Glomerular endothelial cell (primary cell): ENCODE measurements at regions not wholly inside any gene's neighbourhood (a gene's known extent, or its start where the extent isn't known, plus 50 kb on each side); places are given as distances from the start of the nearest gene placed in this dataset.

Experiments used
- DNase-seq: peaks from one replicate; pipeline ENCODE4 v3.0.0-alpha.2; 2011; ENCODE audit warnings: low read depth, low spot score; ENCODE audit errors: extremely low read depth

DNA sequence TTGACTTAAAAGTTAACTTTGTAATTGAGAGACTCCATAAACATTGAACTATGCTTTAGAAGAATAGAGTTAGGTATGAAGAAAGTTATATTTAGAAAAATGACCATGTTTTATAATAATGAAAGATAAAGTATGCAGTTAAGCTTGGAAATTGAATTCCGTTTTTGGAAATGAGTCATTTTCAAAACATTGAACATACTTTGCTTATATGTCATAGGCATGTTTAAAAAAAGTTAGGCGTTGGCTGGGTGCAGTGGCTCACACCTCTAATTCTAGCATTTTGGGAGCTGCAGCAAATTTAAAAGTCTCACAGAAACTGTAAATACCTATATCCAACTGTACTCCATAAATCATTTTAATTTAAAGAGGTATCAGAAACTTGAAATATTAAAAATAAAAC is 607.4 kb downstream of the CBLN2 start:
- no peak for DNase-seq

DNA sequence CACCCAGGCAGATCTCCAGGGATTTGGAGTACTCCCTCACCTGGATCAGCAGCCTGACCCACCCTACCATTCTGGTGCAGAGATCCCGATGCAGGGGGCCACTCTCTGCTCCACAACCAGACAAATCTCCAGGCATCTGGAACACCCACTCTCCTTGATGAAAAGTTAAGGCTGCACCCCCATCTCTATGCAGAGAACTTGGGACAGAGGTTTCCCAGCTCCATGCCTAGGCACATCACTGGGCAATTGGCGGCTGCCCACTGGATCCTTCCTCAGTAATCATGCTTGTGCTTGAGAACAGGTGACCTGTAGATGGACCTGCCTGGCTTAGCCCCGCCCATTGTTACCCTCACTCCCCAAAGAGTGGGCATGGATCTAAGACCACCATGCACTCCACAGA is 624.9 kb downstream of the CBLN2 start:
- DNase-seq, result no peak

DNA sequence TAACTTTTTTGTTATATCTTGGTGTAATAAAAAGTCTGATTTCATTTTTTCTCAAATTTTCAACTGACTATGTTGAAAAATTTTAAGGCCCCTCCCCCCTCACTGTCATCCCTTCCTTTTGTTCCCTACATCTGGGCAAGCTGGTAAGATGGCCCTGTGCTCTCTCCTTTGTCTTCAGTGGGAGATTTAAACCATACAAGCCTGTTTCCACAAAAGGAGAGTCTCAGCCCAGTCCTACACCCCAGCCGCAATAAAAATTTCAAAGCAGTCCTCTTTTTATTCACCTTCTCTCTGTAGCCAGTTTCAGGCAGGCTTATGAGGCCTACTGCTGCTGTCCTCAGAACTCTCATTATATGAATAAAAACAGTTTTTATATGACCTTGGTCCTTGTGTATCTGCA is 630.5 kb downstream of the CBLN2 start:
- DNase-seq, result no peak

DNA sequence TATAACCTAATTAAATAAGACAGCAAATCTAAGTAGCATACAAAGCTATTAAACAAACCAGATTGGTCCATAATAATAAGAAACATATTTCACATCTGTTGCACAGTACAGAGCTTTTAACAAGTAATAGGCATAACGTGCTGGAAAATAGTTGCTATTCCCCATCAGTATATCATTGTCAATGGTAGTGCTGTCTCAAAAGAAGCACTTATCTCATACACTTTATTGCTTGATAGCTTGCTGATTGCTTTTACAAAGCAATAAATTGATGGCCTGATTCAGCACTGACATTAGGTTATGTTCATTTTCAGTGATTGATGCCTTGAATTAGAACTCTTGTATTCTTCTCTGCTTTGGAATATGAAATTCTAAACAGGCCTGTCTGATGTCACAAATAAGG is 641.7 kb downstream of the CBLN2 start:
- no peak for DNase-seq

DNA sequence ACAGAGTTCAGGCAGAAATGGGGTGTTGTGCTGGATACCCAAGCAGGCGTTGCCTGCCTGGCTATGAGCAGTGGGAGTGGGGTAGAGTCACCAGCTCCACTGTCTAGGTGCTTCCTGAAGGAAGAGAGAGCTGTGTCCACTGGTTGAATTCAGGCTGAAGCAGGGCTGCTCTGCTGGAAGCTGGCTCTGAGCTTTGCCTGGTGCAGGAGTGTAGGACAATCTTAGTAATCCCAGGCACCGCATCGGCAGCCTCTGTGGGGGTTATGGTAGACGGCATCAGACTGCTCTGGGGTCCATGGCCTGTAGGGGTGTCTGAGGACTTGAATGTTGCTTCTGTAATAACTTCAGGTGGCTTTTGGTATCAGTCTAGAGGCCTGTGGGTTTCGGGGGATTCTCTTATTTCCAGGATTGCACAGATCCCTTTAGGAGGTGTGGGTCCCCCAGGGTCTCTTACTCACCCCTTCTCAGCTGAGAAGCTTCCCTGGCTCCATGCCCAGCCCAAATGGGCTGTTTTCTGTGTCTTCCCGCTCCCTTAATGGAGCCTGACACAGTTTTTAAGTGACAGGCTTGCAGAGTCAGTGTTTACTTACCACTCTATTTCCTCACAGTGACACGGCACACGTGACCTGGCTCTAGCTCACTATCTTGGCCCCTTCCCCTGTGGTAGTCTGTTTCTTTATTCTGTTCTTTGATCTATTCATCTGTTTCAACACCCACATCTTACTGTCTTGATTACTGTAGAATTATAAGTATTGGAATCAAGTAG is 644.3 kb downstream of the CBLN2 start:
- no peak for DNase-seq

DNA sequence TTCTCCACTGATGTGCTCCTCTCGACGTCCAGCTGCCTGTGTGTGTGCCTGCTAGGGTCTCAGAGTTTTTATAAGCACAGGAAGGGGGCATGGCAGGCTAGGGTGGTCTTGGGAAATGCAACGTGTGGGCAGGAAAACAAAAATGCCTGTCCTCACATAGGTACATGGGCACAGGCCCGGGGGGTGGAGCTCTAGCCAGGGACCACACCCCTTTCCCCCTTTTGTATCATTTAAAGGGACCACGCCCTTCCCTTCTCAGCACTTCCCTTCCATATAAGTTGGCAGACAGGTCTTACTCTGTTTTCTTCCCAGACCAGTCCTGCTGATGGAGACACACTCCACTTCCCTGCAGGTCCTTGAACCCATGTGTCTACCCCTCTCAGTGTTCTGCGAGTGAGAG is 645.0 kb downstream of the CBLN2 start:
- no peak for DNase-seq

DNA sequence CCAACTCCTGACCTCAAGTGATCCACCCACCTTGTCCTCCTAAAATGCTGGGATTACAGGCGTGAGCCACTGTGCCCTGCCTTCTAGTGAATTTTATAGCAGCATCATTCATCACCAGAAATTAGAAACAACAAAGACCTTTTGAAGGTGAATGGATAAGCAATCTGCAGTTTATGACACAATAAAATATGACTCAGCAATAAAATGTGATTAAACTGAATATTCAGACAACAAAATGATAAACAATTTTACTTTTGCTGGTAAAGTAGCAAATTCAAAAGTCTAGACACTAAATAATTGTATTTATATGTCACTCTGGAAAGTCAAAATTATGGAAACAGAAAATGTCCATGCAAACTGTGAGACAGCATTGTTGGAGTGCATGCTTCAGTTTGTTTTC is 656.6 kb downstream of the CBLN2 start:
- no peak for DNase-seq

DNA sequence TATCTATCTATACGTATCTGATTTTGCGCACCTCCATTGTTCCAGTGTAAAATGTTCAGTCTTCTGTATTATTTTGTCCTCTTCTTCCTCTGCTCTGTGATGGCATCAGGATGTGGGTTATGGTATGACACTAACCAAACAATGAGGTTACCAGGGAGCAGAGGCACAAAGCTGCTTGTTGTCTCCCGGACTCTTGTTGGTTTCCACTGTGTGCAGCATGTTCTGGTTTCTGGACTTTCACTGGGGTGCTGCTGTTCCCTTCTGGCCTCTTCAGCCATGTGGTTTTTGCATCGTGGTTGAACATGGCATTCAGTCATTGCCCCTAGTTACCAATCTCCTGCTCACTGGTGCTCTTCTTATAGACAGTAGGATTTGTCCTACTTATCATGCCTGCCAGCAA is 665.9 kb downstream of the CBLN2 start:
- DNase-seq, result no peak

DNA sequence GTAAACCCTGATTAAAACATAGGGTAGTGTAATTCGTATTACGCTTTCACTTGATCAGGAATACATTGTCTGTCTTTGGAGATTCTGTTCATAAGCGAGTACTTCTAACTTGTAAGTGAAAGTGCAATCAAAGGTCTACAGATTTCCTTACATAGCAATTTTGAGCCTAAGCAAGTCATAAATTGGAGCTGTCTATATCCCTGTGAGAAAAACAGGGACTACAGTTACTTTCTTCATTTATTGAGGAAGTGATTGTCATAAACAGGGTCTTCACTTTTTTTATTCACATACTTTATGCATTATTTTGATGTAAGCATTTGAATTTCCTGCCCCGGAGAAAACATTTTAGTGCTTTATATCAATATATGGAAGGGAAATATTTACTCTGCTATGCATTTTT is 670.4 kb downstream of the CBLN2 start:
- no peak for DNase-seq

DNA sequence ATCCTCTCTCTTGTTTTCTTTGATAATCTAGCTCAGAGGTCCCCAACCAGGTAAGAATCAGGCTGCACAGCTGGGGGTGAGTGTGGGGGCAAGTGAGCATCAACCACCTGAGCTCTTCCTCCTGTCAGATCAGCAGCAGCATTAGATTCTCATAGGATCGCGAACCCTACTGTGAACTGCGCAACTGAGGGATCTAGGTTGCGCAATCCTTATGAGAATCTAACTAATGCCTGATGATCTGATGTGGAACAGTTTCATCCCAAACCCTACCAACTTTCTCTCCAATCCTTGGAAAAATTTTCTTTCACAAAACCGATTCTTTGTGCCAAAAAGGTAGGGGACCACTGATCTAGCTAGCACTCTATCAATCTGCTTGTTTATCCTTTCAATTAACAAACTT is 678.3 kb downstream of the CBLN2 start:
- no peak for DNase-seq

DNA sequence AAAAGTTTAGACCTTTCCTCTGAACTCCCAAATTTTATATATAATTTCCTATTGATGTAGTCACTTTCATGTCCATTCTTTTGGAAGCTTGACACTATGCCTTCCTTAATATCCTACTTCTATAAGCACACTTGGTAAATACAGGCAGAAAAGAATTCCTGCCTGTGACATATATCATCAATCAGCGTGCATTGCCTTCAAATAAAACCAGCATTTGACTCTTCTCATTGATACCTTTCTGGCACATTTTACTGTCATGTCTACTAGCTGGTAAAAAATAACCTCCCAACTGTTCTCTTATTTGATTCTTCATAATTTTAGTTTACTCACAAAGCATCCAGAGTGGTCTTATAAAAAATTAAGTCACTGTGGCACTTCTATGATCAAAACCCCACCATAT is 693.5 kb downstream of the CBLN2 start:
- no peak for DNase-seq

DNA sequence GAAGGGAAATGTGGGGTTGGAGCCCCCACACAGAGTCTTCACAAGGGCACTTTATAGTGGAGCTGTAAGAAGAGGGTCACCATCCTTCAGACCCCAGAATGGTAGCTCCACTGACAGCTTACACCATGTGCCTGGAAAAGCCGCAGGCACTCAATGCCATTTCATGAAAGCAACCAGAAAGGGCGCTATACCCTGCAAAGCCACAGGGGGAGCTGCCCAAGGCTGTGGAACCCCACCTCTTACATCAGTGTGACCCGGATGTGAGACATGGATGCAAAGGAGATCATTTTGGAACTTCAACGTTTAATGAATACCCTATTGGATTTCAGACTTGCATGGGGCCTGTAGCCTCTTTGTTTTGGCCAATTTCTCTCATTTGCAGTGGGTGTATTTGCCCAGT is 694.7 kb downstream of the CBLN2 start:
- DNase-seq, result no peak

DNA sequence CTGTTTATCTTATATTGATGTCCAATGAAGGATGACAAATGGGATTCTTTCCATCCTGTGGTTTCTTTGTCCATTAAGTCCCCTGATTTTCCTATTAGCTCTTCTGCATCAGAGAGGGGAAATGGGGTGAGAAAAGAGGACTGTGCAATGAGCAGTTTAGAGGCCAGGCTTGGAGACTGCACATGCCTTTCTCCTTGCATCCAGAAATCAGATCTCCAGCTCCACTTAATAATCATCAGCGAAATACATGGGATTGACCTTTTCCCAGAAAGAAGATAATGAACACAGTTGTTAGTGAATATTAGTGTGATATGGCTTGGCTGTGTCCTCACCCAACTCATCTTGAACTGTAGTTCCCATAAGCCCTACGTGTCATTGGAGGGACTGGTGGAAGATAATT is 697.4 kb downstream of the CBLN2 start:
- DNase-seq, result no peak

DNA sequence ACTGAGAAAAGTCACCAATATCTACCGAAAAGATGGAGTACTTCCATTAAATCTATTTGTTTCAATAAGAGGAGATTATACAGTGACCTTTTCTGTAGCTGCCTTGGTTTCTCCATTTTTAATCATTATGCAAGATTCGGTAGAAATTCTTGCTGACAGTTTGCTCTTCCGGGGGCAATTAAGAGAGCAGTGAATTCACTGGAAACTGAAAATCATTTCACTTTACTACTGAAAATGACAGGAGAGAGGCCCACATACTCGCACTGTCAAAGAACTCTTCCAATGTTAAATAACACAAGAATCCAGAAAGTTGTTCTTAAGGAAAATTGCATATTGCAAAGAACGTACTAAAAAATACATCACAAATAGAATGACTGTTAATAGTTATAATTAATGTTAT is 699.3 kb downstream of the CBLN2 start:
- DNase-seq, result no peak

DNA sequence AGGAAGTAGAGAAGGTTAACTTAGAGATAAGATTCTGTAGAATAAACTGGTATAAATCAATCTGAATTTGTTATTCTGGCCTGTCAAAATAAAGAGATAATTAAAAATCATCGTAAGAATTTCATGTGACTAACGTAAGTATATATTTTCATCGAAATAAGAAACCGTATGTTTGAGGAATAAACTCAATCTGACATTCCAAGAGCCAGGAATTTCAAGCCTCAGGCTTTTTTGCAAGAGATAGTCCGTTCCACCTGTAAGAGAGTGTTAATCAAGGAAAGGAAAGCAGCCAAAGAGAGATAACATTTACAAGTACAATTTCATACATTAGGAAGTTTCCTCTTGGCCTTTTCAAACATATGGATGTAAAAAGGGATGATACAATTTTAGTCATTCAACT is 701.5 kb downstream of the CBLN2 start:
- DNase-seq, result no peak

DNA sequence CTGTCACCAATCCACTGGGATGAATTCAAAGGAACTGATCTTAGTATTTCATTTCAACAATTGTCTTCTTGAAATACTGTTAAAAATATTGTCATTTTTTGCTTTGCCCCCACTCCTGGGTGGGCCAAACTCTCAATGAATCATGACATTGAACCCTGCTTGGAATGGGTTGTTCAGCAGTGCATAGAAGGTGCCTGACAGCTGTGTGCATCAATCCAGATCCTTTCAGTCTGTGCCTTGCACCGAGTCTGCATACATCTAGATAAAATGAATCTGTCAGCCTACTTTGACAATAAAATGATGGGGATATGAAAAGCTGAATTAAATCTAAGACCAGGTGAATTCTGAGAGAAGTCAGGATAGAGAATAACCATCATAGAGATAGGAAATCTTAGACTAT is 706.6 kb downstream of the CBLN2 start:
- no peak for DNase-seq

DNA sequence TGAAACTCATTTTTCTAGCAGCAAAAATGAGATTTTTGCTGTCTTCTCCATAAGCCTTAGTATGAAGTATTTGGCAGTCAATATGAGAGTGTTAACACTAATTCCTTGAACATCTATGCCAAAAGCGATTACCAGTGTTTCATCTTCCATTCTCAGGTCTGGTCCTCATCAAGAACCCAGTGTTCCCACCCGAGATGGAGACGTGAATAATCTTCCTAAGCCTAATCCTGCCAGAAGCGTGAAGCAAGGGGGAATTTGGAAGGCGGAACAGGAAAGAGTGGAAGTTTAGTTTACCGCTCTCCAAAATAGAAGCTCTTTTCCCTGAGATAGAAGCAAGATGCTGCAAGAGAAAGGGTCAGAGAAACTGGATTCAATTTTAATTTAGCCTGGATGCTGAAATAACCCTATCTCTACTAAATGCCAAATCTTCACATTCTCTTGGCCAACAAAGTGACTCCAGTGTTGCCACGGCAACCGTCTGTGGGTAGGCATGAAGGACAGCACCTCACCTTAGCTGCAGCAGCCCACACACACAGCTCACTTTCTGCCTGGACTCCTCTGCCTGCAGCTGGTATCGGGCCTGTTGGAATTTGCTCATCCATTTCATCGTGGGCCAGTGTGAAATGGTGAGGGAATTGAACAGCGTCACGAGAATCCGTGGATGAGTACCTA is 711.1 kb downstream of the CBLN2 start:
- no peak for DNase-seq

DNA sequence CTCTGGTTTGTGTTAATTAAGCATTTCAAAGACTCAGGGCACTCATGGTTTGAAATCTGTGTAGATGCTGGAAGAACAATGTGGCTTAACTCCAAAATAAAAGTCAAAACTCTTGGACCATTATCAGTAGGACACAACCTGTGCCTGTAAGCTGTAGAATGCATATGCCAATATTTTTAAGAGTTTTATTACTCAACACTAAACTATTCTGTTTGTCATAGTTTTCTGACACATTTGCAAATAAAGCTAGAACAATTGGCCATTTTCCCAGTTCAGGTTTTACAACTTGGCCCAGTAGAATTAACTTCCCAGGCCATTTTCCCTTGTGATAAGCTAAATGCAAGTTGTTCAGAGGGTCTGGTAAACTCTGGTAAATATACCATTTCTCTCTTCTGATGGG is 713.1 kb downstream of the CBLN2 start:
- no peak for DNase-seq

DNA sequence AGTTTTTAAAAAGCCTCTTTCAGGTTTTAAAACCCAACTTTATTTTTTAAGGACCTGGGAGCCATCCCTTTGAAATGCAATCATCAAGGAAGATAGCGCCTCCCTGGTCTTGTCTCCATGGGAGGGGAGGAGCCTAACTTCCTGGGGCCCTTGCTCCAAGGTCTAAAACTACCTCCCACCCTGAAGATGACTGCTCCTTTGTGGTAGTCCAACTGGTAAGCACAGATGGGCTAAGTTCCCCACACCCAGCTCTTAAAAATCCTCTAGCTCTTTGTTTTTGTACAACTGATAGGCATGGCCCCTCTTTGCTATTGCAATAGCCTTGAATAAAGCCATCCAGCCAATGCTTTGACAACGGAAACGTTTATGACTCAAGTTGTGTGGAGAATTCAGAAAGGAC is 716.8 kb downstream of the CBLN2 start:
- DNase-seq, result no peak

DNA sequence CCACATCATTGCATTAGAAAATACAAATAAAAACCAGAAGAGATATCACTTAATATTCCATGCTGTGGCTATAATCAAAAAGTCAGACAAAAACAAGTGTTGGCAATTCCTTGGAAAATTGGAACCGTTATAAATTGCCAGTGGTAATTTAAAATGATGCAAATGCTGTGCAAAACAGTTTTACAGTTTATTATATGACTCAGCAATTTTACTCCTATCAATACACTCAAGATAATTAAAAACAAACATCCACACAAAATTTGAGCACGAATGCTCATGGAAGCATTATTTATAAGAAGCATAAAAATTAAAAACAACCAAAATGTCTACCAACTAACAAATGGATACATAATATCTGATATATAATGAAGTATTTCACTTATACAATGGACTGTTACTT is 728.8 kb downstream of the CBLN2 start:
- no peak for DNase-seq

DNA sequence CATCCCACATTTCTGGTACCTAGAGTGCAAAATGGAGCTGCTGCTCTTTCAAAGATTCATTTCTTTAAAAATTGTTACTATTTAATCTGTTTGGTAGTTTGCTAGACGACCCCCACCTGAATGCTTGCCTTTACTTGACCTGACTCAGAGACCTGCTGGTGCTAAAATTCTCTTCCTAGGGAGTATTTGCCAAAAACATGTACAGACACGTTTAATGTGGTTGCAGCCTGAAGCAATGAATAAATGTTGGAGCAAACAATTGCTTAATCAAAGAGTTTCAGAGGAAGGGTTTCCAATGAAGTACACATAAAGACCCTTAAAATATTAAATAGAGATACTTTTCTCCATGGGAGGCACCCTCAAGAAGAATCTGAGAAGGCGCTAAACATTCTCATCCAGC is 734.4 kb downstream of the CBLN2 start:
- DNase-seq, result no peak

DNA sequence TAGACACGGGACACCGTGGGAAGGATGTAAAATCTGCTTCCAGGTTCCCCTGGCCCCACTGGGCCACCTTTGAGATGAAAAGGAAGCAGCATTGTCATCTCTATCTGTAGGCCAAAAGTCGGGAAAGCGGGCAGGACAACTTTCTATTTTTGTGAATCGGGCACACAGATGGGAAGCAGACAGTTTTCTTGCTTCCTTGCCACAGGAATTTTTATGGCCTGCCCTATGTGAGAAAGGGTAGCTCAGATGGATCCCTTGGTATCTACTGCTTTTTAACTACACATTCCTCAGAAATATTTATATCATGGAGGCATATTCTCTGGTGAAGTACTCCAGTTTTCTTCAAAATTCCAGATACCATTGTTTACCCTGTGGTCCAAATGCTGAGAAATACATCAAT is 735.5 kb downstream of the CBLN2 start:
- no peak for DNase-seq

DNA sequence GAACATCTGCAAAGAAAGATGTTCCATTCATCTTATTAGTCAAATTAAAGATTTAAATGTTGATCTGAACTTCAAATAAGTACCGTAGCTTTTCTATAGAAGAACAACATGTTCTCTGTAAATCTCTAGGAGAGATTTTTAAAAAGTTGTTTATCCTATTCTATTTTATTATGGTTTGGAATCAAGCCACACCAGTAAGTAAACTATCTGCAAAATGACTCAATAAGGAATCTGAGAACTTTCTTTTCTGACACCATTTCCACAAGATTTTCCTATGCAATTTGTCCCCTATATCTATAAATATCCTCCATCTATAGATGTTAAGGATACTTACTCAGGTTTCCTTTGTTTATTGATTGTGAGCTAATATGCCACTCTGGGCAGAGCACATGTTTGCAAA is 736.6 kb downstream of the CBLN2 start:
- no peak for DNase-seq
